GM18517 (cell line): ENCODE measurements at regions not wholly inside any gene's neighbourhood (a gene's known extent, or its start where the extent isn't known, plus 50 kb on each side); places are given as distances from the start of the nearest gene placed in this dataset.

ENCODE experiments used
- ATAC-seq: cut with Tn5 transposase; IDR thresholded peaks from one replicate; pipeline ENCODE4 v1.9.1; 2021; ENCODE audit warnings: mild to moderate bottlenecking, moderate library complexity; ENCODE audit not compliant: unreplicated experiment

GRCh38 chr7:15870347-15870746 lies 183.9 kb upstream of the MEOX2 start:
- ATAC-seq = no peak

GRCh38 chr7:15867441-15867840 lies 181.0 kb upstream of the MEOX2 start:
- ATAC-seq = no peak

- no peak for ATAC-seq
Observed at GRCh38 chr7:15866753-15867152, 180.3 kb upstream of the MEOX2 start.

GRCh38 chr7:15864626-15864991 lies 178.1 kb upstream of the MEOX2 start:
- ATAC-seq = no peak

GRCh38 chr7:15863951-15864625 lies 177.6 kb upstream of the MEOX2 start:
- no peak for ATAC-seq

- no peak for ATAC-seq
Observed at GRCh38 chr7:15862781-15863165, 176.3 kb upstream of the MEOX2 start.

- no peak for ATAC-seq
Observed at GRCh38 chr7:15862016-15862780, 175.7 kb upstream of the MEOX2 start.

- ATAC-seq = no peak
Observed at GRCh38 chr7:15860264-15860949, 173.9 kb upstream of the MEOX2 start.

GRCh38 chr7:15857026-15857425 lies 170.5 kb upstream of the MEOX2 start:
- no peak for ATAC-seq

GRCh38 chr7:15856311-15856710 lies 169.8 kb upstream of the MEOX2 start:
- no peak for ATAC-seq

GRCh38 chr7:15855525-15856109 lies 169.1 kb upstream of the MEOX2 start:
- ATAC-seq = no peak

- no peak for ATAC-seq
Observed at GRCh38 chr7:15854841-15855524, 168.5 kb upstream of the MEOX2 start.

- no peak for ATAC-seq
Observed at GRCh38 chr7:15853832-15854470, 167.5 kb upstream of the MEOX2 start.

- ATAC-seq = no peak
Observed at GRCh38 chr7:15851201-15851600, 164.7 kb upstream of the MEOX2 start.

- ATAC-seq = no peak
Observed at GRCh38 chr7:15848901-15849300, 162.4 kb upstream of the MEOX2 start.

- no peak for ATAC-seq
Observed at GRCh38 chr7:15848362-15848761, 161.9 kb upstream of the MEOX2 start.

- no peak for ATAC-seq
Observed at GRCh38 chr7:15845868-15846267, 159.4 kb upstream of the MEOX2 start.

- ATAC-seq = no peak
Observed at GRCh38 chr7:15845461-15845860, 159.0 kb upstream of the MEOX2 start.

- no peak for ATAC-seq
Observed at GRCh38 chr7:15839416-15840100, 153.1 kb upstream of the MEOX2 start.

GRCh38 chr7:15838265-15838664 lies 151.8 kb upstream of the MEOX2 start:
- ATAC-seq = no peak
